Hematopoietic multipotent progenitor cell treated with erythropoietin and hydrocortisone succinate and interleukin-3 and kit ligand, for 15 days (in vitro differentiated cells): ENCODE measurements at regions not wholly inside any gene's neighbourhood (a gene's known extent, or its start where the extent isn't known, plus 50 kb on each side); places are given as distances from the start of the nearest gene placed in this dataset.
"Not testable (repeated sequence)": the region's sequence is repeated elsewhere in the genome, so short reads cannot be mapped to it uniquely, and the experiment has no call there.

ENCODE experiments used
- DNase-seq: peaks from one replicate; pipeline ENCODE4 v3.0.0-alpha.2; 2015; ENCODE audit warnings: low spot score

DNA sequence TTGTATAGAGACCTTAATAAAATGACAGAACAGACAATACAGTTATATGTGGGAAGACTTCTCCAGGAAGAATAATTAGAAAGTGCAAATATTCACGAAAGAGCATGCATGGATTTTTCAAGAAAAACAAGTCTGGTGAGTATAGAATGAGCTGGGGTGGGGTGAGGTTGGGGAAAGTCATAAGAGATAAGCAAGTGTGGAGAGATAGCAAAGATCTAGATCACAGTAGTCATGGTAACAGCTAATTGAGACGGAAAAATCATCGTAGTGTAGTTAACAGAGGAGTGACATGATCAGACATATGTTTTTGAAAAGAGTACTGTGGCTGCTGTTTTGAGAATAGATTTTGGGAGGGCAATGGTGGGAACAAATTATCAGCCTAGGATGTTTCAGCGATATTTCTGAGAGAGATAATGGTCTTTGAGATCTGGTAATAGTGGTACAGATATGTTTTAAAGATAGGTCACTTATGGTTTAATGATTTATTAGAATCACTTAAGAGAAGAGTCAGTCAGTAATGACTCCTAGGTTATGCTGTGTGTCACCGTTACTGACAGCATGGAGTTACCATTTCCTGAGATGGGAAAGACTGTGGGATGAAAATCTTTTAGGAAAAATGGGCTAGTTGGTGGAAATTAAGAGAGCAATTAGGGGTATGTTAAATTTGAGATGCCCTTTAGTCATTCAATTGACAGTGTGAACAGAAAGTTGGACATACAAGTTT is 248.5 kb upstream of the SLC8A1 start:
- no peak for DNase-seq

DNA sequence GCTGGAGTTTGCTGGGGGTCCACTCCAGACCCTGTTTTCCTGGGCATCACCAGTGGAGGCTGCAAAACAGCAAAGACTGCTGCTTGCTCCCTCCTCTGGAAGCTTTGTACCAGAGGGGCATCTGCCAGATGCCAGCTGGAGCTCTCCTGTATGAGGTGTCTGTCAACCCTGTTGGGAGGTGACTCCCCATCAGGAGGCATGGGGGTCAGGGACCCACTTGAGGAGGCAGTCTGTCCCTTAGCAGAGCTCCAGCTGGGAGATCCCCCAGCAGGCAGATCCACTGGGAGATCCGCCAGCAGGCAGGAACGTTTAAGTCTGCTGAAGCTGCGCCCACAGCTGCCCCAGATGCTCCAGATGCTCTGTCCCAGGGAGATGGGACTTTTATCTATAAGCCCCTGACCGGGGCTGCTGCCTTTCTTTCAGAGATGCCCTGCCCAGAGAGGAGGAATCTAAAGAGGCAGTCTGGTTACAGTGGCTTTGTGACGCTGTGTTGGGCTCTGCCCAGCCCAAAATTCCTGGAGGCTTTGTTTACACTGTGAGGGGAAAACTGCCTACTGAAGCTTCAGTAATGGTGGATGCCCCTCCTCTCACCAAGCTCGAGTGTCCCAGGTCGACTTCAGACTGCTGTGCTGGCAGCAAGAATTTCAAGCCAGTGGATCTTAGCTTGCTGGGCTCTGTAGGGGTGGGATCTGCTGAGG is 260.5 kb upstream of the SLC8A1 start:
- DNase-seq = not testable (repeated sequence)

GRCh38 chr2:40716879-40717278 is 265.0 kb upstream of the SLC8A1 start:
- no peak for DNase-seq

- DNase-seq = no peak
These were observed 267.5 kb upstream of the SLC8A1 start for GRCh38 chr2:40719414-40719813.

DNA sequence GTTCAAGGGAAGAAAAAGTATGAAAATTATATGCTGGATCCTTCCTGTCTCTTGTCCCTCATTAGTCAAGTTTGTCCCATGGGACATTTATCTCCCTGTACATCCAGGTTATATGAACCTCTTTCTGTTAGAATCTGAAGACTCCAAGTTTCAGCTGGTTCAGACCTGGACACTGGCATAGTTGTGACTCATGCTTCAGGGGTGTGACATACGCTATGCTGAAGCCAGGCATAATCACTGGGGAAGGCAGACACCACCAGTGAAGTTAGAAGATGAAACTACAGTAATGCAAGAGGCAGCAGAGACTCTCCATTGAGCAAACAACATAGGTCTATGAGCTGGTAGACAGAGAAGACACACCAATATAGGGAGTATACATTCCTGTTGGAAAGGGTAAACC is 269.7 kb upstream of the SLC8A1 start:
- DNase-seq = no peak

GRCh38 chr2:40723194-40723593 is 271.3 kb upstream of the SLC8A1 start:
- no peak for DNase-seq

DNA sequence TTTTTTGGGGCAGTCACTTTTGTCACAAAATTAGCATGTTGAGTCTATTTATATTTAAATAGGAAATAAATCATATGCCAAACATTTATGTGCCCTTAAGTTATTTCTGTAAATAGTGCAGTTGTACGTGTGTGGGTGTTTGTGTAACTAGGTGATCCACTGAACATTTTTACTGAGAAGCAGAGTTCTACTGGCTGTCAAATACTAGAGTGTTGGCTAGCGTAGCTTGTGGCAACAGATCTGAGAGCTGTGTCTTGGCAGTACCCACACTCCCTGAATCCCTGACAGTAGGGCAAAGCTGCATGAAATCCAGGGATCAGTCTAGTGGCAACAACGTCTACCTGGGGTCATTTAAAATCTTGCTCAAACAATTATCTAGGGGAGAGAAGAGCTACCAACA is 273.1 kb upstream of the SLC8A1 start:
- no peak for DNase-seq

- DNase-seq = no peak
These were observed 274.1 kb upstream of the SLC8A1 start for GRCh38 chr2:40725950-40726349.

DNA sequence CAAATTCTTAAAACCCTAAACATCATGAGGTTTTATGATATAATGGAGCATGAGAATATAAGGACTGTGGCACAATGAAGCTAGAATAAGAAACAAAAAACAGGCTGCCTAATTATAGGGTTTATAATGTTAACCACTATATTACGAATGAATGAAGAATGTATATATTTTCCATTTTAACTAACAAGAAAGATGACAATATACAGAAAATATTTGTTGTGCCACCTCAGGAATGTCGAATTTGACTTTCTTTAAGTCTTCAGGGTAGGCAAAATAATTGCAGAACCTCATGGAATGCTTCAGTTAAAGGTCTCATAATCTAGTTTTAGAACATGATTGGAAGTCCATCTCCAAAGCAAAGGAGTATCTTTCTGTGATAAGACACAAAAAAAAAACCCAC is 282.9 kb upstream of the SLC8A1 start:
- DNase-seq = no peak

GRCh38 chr2:40737180-40737579 is 285.3 kb upstream of the SLC8A1 start:
- no peak for DNase-seq

GRCh38 chr2:40740419-40740818 is 288.5 kb upstream of the SLC8A1 start:
- DNase-seq = no peak

- no peak for DNase-seq
These were observed 289.6 kb upstream of the SLC8A1 start for GRCh38 chr2:40741532-40741931.

- DNase-seq = no peak
These were observed 294.3 kb upstream of the SLC8A1 start for GRCh38 chr2:40746191-40746590.

- no peak for DNase-seq
These were observed 300.1 kb upstream of the SLC8A1 start for GRCh38 chr2:40751981-40752380.

GRCh38 chr2:40752796-40753195 is 300.9 kb upstream of the SLC8A1 start:
- no peak for DNase-seq

GRCh38 chr2:40754912-40755311 is 303.0 kb upstream of the SLC8A1 start:
- DNase-seq = no peak

DNA sequence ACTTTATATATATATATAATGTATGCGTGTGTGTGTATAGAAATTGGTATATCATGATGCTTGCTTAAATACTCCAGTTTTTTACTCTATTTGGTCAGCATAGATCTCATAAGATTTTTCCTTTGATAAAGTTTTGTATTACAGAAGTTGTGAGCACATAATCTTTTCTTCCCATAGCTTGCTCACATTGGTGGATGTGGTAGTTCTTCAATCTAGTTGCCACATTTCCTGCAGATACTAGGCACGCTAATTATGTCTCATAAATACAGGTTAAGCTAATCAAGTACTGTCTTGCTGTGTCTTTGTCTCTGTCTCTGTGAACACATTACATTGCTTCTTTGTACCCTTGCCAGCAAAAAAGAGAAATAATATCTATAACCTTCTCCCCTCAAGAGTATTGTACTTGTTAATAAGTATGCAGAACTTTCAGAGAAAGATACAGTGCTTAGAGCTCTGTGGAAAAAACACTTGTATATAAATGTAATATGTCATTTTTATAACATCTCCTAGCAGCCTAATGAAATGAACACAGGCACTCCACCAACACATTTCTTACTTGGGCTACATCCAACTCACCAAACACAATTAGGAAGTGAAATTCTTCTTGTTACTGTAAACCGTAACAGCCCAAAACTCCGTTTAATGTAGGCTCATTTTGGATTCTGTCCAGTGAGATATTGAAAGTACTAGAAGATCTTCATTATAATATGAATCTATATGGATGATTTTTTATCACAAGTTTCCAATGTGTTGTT is 306.7 kb upstream of the SLC8A1 start:
- no peak for DNase-seq

DNA sequence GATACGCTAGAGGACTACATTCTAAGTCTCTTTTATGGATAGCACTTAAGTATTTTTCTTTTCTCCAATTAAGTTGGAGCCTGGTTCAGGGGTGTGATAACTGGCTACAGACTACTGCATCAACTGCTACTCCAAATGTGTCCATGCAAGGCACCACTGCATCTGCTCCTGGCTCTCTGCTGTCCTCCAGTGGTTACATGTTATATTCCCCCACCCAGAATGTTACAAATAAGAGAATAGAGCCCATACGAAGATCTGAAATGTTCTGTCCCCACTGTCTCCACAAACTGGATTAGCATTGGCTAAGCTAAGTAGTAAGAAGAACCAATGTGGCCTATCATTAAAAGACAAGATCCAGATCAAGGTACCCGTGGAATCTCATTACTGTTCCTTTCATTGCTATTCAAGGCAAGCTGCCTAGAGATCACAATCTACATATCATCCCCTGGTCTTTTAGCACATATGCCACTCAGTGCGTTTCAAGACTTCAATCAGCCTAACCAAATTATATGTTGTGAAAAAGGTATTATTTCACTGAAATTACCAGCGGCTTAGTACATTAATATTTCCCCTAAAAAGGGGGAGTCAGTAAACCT is 308.3 kb upstream of the SLC8A1 start:
- DNase-seq = no peak

GRCh38 chr2:40773291-40773690 is 321.4 kb upstream of the SLC8A1 start:
- no peak for DNase-seq

GRCh38 chr2:40783704-40784103 is 331.8 kb upstream of the SLC8A1 start:
- no peak for DNase-seq

DNA sequence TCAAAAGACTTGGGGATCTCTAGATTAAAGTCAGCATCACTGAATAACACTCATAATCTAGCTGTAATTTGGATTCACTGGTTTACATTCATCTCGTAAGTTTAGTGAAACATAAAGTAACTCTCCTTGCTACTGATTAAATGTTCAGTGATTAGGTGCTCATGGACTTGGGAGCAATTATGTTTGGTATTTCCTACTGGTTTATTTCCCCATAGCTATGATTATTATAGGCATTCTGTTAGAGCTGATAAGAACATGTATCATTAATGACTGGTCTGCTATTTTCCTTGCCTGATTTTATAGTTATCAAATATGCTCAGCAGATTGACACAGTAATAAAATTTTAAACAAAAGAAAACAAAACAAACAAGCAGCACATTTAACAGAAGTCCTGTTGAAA is 334.7 kb upstream of the SLC8A1 start:
- no peak for DNase-seq

- DNase-seq = no peak
These were observed 345.2 kb upstream of the SLC8A1 start for GRCh38 chr2:40797120-40797519.

DNA sequence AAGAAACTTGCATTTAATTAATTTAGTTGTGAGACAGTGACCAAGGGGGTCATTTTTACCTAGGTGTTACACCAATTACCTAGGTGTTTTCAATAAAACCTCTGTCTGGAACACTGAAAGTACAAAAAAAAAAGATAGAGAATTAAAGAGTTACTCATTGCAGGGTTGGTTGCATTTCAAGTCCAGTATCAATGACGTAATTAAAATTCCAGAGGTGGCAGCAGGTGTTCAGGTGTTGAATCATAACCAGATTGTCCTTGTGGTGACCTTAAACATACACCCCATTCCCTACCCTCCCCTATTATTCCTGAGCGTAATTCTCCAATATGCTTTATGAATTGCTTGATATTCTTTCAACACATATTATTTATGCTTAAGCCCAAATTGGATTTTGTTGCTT is 352.0 kb upstream of the SLC8A1 start:
- no peak for DNase-seq
